Osteocyte (in vitro differentiated cells): ENCODE measurements at regions not wholly inside any gene's neighbourhood (a gene's known extent, or its start where the extent isn't known, plus 50 kb on each side); places are given as distances from the start of the nearest gene placed in this dataset.

Source experiments
- DNase-seq: peaks from one replicate; pipeline ENCODE4 v3.0.0; 2021; ENCODE audit warnings: mixed read lengths; ENCODE audit not compliant: unreplicated experiment; ENCODE audit errors: extremely low spot score
- H3K27ac Mint-ChIP-seq: one replicate; pipeline ENCODE4 v1.8.0; 2021; ENCODE audit warnings: mild to moderate bottlenecking, mixed read lengths; ENCODE audit not compliant: unreplicated experiment
- H3K27me3 Mint-ChIP-seq: one replicate; pipeline ENCODE4 v1.8.0; 2021; ENCODE audit warnings: mixed read lengths; ENCODE audit not compliant: unreplicated experiment
- H3K36me3 Mint-ChIP-seq: one replicate; pipeline ENCODE4 v1.8.0; 2021; ENCODE audit warnings: mixed read lengths; ENCODE audit not compliant: unreplicated experiment
- H3K4me1 Mint-ChIP-seq: one replicate; pipeline ENCODE4 v1.8.0; 2021; ENCODE audit warnings: mixed read lengths; ENCODE audit not compliant: unreplicated experiment
- H3K4me3 Mint-ChIP-seq: one replicate; pipeline ENCODE4 v1.8.0; 2021; ENCODE audit warnings: mild to moderate bottlenecking, moderate library complexity, mixed read lengths; ENCODE audit not compliant: unreplicated experiment
- H3K9me3 Mint-ChIP-seq: one replicate; pipeline ENCODE4 v1.8.0; 2021; ENCODE audit warnings: mixed read lengths; ENCODE audit not compliant: unreplicated experiment
- CTCF ChIP-seq: fragments of 200-600 bp; sonication (generic); IDR thresholded peaks from 2 replicates; pipeline ENCODE4 v1.5.0; 2021; ENCODE audit warnings: antibody characterized with exemption, mild to moderate bottlenecking, moderate library complexity

GRCh38 chr15:93449798-93450197, 360.8 kb upstream of the RGMA start:
- TF ChIP-seq CTCF: no peak
- Mint-ChIP-seq H3K36me3 (no peaks in the 10 kb centered on the region), H3K27ac (no peak overlapping the region)

DNA sequence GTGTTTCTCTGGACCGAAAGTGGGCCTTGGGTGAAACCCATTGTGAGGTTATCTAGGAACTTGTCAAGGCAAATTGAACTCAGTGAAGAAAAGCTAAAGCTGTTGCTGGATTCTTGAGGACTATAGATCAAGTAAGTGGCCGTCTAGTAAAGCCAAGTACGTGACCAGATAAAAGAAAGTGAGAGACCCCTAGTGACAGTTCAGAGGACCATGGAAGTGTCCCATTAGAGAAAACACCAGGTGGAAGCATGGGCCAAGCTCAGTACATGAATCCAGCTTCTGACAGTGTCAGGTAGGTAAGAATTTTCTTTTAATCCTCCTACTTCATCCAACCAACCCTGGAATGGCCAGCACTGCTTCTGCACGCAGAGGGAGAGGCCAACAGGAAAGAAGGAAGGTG, 349.3 kb upstream of the RGMA start:
- no peak overlapping the region for H3K4me3 Mint-ChIP-seq
- H3K27me3 Mint-ChIP-seq: peaks cover 21% of the 10 kb centered on the region
- DNase-seq: no peak
- H3K9me3 Mint-ChIP-seq: no peaks in the 10 kb centered on the region
- H3K4me1 Mint-ChIP-seq: no peaks in the 10 kb centered on the region
- no peak for TF ChIP-seq CTCF
- H3K36me3 Mint-ChIP-seq: no peaks in the 10 kb centered on the region
- no peak overlapping the region for H3K27ac Mint-ChIP-seq

More at GRCh38 chr15:93449798-93450197, 360.8 kb upstream of the RGMA start:
- peaks cover 11% of the 10 kb centered on the region for H3K4me1 Mint-ChIP-seq
- peaks cover 3% of the 10 kb centered on the region for H3K9me3 Mint-ChIP-seq
- peaks cover 2% of the 10 kb centered on the region for H3K27me3 Mint-ChIP-seq
- H3K4me3 Mint-ChIP-seq: no peak overlapping the region
- no peak for DNase-seq

DNA sequence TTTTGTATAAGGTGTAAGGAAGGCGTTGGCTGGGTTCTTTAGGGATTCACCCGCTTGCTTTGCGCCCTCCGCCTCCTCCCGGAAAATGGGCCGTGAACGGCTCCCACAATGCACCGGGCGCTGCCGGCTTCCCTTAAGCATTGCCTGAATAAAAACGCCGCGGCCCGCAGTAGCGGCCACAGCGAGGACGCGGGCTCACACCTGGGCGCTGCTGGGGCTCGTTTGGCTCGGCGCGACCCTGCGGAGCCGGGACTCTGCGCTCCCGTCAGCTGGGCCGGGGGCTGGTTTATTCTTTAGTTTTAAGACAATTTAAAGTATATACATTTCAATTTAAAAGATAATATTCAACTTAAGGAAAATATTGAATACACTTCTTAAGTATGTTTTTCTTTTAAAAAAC, 343.5 kb upstream of the RGMA start:
- no peak for TF ChIP-seq CTCF
- no peaks in the 10 kb centered on the region for H3K9me3 Mint-ChIP-seq
- H3K27me3 Mint-ChIP-seq: no peaks in the 10 kb centered on the region
- no peak for DNase-seq
- no peaks in the 10 kb centered on the region for H3K4me1 Mint-ChIP-seq
- H3K36me3 Mint-ChIP-seq: no peaks in the 10 kb centered on the region
- H3K4me3 Mint-ChIP-seq: no peak overlapping the region
- no peak overlapping the region for H3K27ac Mint-ChIP-seq

DNA sequence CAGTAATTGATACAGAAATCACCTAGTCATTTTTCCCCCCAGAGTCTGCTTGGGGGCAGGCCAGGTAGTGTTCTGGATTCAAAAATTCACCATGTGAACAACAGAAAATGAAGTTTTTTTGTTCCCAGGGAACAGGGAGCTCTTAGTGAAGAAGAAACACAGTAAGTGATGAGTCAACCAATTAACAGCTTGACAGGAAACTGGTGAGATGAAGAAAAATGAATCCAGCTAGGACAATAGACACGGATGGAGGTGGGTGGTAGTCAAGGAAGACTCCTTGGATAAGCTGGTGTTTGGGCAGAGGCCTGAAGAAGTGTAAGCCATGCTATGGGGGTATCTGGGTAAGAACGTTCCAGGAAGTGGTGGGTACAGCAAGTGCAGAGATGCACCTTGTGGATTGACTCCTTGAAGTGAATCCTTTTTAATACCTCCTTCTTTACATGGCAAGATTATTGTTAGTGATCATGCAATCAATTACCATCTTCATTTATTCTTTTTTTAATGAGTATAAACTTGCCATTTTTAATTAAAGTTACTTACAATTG, 339.9 kb upstream of the RGMA start:
- Mint-ChIP-seq H3K27ac (no peak overlapping the region), H3K27me3 (no peaks in the 10 kb centered on the region)

GRCh38 chr15:93428150-93428549, 339.1 kb upstream of the RGMA start:
- TF ChIP-seq CTCF: no peak
- Mint-ChIP-seq H3K27ac (no peak overlapping the region), H3K9me3 (peaks cover 4% of the 10 kb centered on the region), H3K36me3 (no peaks in the 10 kb centered on the region), H3K27me3 (no peaks in the 10 kb centered on the region), H3K4me1 (no peaks in the 10 kb centered on the region), H3K4me3 (no peak overlapping the region)
- DNase-seq: no peak

More for the DNA sequence above, 339.9 kb upstream of the RGMA start:
- H3K4me3 Mint-ChIP-seq: no peak overlapping the region
- H3K36me3 Mint-ChIP-seq: no peaks in the 10 kb centered on the region
- H3K9me3 Mint-ChIP-seq: no peaks in the 10 kb centered on the region
- TF ChIP-seq CTCF: no peak
- DNase-seq: no peak
- H3K4me1 Mint-ChIP-seq: no peaks in the 10 kb centered on the region
